WERI-Rb-1 (cell line): ENCODE measurements at regions not wholly inside any gene's neighbourhood (a gene's known extent, or its start where the extent isn't known, plus 50 kb on each side); places are given as distances from the start of the nearest gene placed in this dataset.

ENCODE experiments used
- DNase-seq: peaks from one replicate; pipeline ENCODE4 v3.0.0-alpha.2; 2020
- H3K27ac ChIP-seq: fragments of 250-450 bp; sonication (Bioruptor Pico); 2 replicates; pipeline ENCODE4 v1.5.1; 2020; ENCODE audit warnings: mild to moderate bottlenecking, moderate library complexity
- H3K27me3 ChIP-seq: fragments of 250-450 bp; sonication (Bioruptor Pico); 2 replicates; pipeline ENCODE4 v1.5.1; 2021; ENCODE audit warnings: mild to moderate bottlenecking, low read depth, moderate library complexity; ENCODE audit not compliant: insufficient read depth, severe bottlenecking
- H3K36me3 ChIP-seq: fragments of 250-450 bp; sonication (Bioruptor Pico); 2 replicates; pipeline ENCODE4 v1.5.1; 2020; ENCODE audit warnings: mild to moderate bottlenecking, moderate library complexity
- H3K4me3 ChIP-seq: 2 replicates; pipeline ENCODE4 v1.5.1; 2011; ENCODE audit warnings: low read depth, mild to moderate bottlenecking, control low read depth, low read length
- H3K9me3 ChIP-seq: fragments of 250-450 bp; sonication (Bioruptor Pico); 2 replicates; pipeline ENCODE4 v1.5.1; 2021; ENCODE audit warnings: mild to moderate bottlenecking, moderate library complexity; ENCODE audit not compliant: severe bottlenecking
- CTCF ChIP-seq: IDR thresholded peaks from 2 replicates; pipeline ENCODE4 v1.5.1; 2011; ENCODE audit warnings: low read depth, mild to moderate bottlenecking, control low read depth, inconsistent platforms, low read length

- H3K36me3 ChIP-seq = no peaks in the 10 kb centered on the region
- no peaks in the 10 kb centered on the region for H3K27me3 ChIP-seq
- no peaks in the 10 kb centered on the region for H3K9me3 ChIP-seq
- no peak overlapping the region for H3K27ac ChIP-seq
- no peak overlapping the region for H3K4me3 ChIP-seq
- TF ChIP-seq CTCF = no peak
- DNase-seq = no peak
Observed at GRCh38 chr3:132838477-132838876, 116.3 kb upstream of the NPHP3 start.

DNA sequence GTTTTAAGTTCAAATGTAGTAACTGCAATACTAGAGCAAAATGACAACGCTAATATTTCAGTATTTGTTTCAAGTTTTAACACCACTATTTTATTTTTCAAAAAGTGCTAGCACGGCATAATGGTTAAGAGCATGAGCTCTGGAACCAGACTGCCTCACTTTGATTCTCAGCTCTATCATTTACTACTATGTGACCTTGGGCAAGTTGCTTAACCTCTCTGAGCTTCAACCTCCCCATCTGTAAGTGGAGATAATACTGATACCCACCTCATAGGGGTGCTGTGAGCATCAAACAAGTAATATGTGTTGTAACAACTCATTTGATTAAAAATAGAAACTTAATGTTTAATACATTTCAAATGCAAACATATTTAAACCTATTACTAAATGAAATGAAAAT, 115.4 kb upstream of the NPHP3 start:
- Histone ChIP-seq H3K4me3 (no peak overlapping the region), H3K27me3 (no peaks in the 10 kb centered on the region), H3K9me3 (no peaks in the 10 kb centered on the region), H3K27ac (no peak overlapping the region), H3K36me3 (no peaks in the 10 kb centered on the region)
- DNase-seq = no peak
- no peak for TF ChIP-seq CTCF

DNA sequence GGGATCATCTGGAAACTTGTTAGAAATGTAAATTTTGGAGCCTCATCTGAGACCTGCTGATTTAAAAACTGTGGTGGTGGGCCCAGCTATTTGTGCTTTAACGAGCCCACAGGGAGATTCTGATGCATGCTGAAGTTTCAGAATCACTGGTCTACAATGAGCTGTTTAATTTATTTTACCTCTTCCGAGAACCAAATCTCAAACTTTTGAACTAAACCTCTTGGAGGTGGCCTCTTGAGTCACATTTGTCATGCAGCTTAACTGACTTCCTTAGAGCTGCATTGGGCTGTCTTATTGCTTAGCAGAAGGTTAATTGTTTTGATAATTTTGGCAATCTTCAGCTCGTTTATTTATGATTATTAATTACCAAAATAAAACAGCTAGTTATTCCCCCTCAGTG, 112.1 kb upstream of the NPHP3 start:
- no peak for DNase-seq
- Histone ChIP-seq H3K36me3 (no peaks in the 10 kb centered on the region), H3K27me3 (no peaks in the 10 kb centered on the region), H3K27ac (no peak overlapping the region), H3K9me3 (no peaks in the 10 kb centered on the region), H3K4me3 (no peak overlapping the region)
- no peak for TF ChIP-seq CTCF

DNA sequence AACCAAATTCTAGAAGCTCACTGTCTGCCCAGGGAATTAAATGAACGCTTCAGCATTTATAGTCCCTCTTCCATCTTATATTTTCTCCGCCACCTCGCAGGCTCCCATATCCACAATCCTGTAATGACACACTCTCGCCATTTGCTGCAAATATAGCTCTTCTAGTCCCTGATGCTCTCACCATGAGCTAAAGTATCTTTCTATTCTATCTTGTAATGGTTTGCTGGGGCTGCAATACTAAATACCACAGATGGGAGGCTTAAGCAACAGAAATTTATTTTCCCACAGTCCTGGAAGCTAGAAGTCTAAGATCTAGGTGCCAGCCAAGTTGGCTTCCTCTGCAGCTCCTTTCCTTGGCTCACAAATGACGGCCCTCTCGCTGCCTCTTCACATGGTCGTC, 106.9 kb upstream of the NPHP3 start:
- no peak for TF ChIP-seq CTCF
- H3K4me3 ChIP-seq = no peak overlapping the region
- no peak overlapping the region for H3K27ac ChIP-seq
- no peaks in the 10 kb centered on the region for H3K27me3 ChIP-seq
- H3K9me3 ChIP-seq = no peaks in the 10 kb centered on the region
- DNase-seq = no peak
- H3K36me3 ChIP-seq = no peaks in the 10 kb centered on the region

- no peaks in the 10 kb centered on the region for H3K9me3 ChIP-seq
- no peaks in the 10 kb centered on the region for H3K36me3 ChIP-seq
- no peak overlapping the region for H3K4me3 ChIP-seq
- H3K27me3 ChIP-seq = no peaks in the 10 kb centered on the region
- H3K27ac ChIP-seq = no peak overlapping the region
- no peak for DNase-seq
- no peak for TF ChIP-seq CTCF
Observed at GRCh38 chr3:132822837-132823236, 100.6 kb upstream of the NPHP3 start.

DNA sequence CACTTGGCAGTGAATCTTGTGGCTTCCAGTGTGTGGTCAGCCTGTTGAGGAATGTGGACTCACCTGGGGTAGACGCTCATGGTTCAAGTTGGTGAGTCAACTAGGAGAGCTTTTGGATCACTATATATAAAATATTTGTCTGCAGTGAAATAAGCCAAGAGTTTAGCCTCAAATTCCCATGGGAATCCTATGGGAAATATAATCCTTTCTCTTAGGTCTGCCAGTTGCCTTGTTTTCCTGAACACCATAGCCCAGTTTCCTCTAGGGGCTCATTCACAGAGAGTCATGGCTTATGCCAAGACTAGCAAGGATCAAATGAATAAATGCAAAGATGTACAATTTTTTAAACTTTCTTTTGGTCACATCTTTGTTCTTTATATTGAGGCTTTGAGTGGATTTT, 100.1 kb upstream of the NPHP3 start:
- no peak overlapping the region for H3K4me3 ChIP-seq
- no peaks in the 10 kb centered on the region for H3K27me3 ChIP-seq
- no peaks in the 10 kb centered on the region for H3K36me3 ChIP-seq
- no peaks in the 10 kb centered on the region for H3K9me3 ChIP-seq
- no peak for TF ChIP-seq CTCF
- no peak for DNase-seq
- H3K27ac ChIP-seq = no peak overlapping the region
